ENCODE measurements at regions not wholly inside any gene's neighbourhood (a gene's known extent, or its start where the extent isn't known, plus 50 kb on each side); places are given as distances from the start of the nearest gene placed in this dataset.
"Not testable (repeated sequence)": the region's sequence is repeated elsewhere in the genome, so short reads cannot be mapped to it uniquely, and the experiment has no call there.

- DNase-seq: no peak
Observed at GRCh38 chr21:28877318-28877884, 115.3 kb downstream of the LTN1 start.

DNA sequence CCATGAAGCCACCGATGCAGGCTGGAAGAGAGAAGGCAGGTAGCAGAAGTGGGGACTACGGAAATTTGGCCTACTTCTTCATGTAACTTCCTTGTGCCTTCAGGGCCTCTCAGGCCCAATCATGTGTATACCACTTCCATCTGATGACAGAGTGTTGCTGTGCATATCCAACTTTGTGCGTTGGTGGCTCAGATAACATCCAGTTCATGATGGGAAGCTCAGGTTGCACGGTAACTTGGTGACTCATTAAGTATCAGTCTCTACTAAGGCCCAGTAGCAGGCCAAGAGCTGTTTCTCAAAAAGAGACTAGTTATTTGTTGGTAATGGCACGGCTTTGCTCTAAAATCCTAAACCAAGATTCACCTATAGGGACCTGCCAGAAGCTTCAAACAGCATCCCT lies 117.6 kb downstream of the LTN1 start:
- no peak for DNase-seq

GRCh38 chr21:28872218-28872617 lies 120.5 kb downstream of the LTN1 start:
- DNase-seq: no peak

DNA sequence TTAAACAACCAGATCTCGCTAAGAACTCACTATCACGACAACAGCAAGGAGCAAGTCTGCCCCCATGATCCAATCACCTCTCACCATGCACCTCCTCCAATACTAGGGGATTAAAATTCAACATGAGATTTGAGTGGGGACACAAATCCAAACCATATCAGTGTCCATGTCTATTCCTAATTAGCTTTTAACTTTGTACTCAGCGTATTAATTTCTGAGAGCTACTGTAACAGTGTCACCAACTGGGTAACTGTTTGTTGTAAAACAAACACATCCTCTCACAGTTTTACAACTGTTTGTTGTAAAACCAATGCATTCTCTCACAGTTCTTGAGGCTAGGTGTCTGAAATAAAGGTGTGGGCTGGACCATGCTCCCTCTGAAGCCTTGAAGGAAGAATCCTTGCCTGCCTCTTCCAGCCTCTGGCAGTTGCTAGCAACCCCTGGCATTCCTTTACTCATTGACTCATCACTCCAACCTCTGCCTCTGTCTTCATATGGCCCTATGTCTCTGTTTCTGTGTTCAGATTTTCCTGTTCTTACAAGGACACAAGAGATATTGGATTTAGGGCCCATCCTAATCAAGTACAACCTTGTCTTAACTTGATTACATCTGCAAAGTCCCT lies 121.2 kb downstream of the LTN1 start:
- no peak for DNase-seq

GRCh38 chr21:28867401-28867800 lies 125.3 kb downstream of the LTN1 start:
- DNase-seq: no peak

- DNase-seq: no peak
Observed at GRCh38 chr21:28865488-28866186, 127.0 kb downstream of the LTN1 start.

GRCh38 chr21:28858424-28858823 lies 134.3 kb downstream of the LTN1 start:
- DNase-seq: no peak

GRCh38 chr21:28857752-28858151 lies 134.9 kb downstream of the LTN1 start:
- no peak for DNase-seq

GRCh38 chr21:28856588-28857250 lies 136.0 kb downstream of the LTN1 start:
- no peak for DNase-seq

- no peak for DNase-seq
Observed at GRCh38 chr21:28852706-28853105, 140.0 kb downstream of the LTN1 start.

DNA sequence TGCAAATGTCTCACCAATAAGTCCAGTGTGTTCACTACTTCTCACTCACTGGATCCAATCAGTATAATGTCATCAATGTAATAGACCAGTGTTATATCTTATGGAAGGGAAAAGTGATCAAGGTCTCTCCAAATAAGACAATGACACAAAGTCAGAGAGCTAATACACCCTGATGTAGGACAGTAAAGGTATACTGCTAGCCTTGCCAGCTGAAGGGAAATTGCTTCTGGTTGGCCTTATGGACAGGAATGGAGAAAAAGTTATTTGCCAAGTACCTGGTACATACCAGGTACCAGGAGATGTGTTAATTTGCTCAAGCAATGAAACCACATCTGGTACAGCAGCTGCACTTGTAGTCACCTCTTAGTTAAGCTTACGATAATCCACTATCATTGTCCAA lies 141.0 kb downstream of the LTN1 start:
- no peak for DNase-seq

DNA sequence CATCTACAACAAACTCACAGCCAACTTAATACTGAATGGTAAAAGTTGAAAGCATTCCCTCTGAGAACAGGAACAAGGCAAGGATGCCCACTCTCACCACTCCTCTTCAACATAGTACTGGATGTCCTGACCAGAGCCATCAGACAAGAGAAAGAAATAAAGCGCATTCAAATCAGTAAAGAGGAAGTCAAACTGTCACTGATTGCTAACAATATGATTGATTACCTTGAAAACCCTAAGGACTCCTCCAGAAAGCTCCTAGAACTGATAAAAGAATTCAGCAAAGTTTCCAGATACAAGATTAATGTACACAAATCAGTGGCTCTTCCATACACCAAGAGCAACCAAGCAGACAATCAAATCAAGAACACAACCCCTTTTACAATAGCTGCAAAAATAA lies 153.4 kb downstream of the LTN1 start:
- DNase-seq: not testable (repeated sequence)

DNA sequence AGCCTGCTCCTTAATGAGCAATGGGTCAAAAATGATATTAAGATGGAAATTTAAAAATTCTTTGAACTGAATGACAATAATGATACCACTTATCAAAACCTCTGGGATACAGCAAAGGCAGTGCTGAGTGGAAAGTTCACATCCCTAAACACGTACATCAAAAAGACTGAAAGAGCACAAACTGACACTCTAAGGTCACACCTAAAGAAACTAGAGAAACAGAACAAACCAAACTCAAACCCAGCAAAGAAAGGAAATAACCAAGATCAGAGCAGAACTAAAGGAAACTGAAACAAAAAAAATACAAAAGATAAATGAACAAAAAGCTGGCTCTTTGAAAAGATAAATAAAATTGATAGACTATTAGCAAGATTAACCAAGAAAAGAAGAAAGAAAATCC lies 155.3 kb downstream of the LTN1 start:
- DNase-seq: not testable (repeated sequence)

GRCh38 chr21:28836588-28836987 lies 156.1 kb downstream of the LTN1 start:
- not testable (repeated sequence) for DNase-seq

- DNase-seq: no peak
Observed at GRCh38 chr21:28834335-28835238, 158.1 kb downstream of the LTN1 start.

GRCh38 chr21:28833609-28834008 lies 159.1 kb downstream of the LTN1 start:
- DNase-seq: no peak

DNA sequence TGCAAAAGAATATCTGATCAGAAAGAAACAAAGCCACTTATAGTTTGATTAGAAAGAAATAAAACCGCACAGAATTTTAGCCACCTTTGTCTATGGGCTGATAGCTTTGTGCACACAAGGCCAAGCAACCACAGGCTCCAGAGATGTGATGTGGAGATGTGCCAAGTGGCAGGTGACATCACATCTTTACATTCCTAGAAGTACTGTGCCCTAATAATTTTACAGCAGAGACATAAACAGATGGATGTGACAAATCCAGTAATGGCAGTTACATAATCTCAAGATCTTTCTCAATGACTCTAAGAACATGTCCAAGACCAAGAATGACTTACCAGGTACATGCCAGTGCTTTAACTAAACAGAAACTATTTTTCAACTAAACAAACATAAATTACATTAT lies 159.5 kb downstream of the LTN1 start:
- DNase-seq: no peak

DNA sequence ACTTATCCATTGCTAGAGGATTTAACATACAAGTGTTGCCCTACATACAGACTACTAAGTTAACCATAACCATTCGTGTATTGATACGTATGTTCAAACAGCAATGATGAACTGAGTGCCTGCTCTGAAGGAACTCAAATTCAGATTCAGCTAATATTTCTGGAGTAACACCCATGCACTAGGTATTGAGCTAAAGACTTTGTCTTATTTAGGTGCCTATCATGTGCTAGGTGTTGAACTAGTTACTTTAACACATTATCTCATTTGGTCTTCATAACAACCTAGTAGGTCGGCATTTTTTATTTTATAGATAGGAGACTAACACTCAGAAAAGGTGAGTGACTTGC lies 160.0 kb downstream of the LTN1 start:
- no peak for DNase-seq

DNA sequence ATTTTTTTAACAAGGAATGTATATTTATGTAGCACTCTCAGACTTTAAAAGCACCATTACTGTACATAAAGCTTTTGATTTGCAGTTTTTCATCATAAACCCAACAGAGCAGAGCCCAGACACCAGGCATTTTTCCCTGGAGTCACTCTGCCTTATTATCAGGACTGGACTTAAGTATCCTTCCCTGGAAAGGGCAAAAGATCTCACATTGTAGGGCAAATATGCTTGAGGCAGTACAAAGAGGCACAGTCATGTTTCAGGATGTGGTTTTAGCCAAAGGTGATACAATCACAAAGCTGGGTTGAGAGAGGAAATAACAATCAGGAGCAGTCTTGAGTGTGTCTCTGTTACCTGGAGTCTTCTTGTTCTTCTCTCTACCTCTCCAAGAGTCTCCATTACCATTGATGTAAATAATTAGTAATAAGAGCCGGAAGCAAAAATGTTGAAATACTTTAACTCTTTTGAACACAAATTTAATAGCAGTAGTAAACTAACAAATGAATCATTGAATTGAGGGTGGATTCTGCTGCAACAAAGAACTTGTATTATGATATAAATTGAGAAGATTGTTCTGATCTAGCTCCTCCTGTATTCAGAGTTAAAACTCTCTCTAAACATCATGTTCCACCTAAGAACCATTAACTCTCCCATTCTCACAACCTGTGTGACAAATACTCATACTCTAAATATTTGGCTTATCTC lies 160.5 kb downstream of the LTN1 start:
- DNase-seq: no peak

DNA sequence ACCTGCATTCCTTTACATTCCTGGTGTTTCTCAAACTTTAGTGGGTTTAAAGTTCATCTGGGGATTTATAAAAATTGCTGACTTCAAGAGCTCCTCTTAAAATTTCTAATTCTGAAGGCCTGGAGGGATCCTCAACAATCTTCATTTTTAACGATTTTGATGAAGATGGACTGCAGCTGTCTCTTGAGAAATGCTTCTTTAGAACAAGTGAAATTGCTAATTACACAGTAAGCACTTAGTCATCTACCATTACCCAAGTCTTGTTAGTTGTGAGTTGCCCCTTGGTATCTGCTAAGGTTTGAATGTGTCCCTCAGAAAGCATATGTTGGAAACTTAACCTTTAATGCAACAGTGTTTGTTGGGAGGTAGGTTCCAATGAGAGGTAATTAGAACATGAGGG lies 163.7 kb downstream of the LTN1 start:
- no peak for DNase-seq

DNA sequence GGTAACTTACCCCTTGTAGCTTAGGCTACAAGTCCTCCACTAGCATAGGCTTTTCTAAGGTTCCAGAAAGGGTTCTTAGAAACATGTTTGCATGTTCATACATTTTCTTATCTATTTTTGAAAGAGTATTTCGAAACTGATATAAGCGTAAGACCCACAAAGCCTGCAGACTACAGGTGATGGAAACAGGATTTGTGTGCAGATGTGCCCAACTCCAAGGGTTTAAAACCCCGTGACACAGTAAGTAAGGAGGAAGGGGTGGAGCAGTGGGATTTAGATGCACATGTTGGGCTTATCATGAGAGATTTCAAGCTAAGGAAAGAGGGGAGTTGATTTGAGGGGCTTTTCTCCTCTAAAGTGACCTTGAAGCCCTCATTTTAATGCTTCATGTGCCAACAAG lies 164.7 kb downstream of the LTN1 start:
- no peak for DNase-seq

GRCh38 chr21:28827422-28827821 lies 165.3 kb downstream of the LTN1 start:
- DNase-seq: no peak

All from activated CD4-positive, CD25-positive, alpha-beta regulatory T cell treated with anti-CD3 and anti-CD28 coated beads, Interleukin-2, amount 50 U/mL, for 72 hours (primary cell).